HG02885 (cell line): ENCODE measurements at regions not wholly inside any gene's neighbourhood (a gene's known extent, or its start where the extent isn't known, plus 50 kb on each side); places are given as distances from the start of the nearest gene placed in this dataset.
"Not testable (repeated sequence)": the region's sequence is repeated elsewhere in the genome, so short reads cannot be mapped to it uniquely, and the experiment has no call there.

Experiments
- ATAC-seq: cut with Tn5 transposase; IDR thresholded peaks from one replicate; pipeline ENCODE4 v1.9.1; 2021; ENCODE audit warnings: mild to moderate bottlenecking; ENCODE audit not compliant: unreplicated experiment, poor library complexity

DNA sequence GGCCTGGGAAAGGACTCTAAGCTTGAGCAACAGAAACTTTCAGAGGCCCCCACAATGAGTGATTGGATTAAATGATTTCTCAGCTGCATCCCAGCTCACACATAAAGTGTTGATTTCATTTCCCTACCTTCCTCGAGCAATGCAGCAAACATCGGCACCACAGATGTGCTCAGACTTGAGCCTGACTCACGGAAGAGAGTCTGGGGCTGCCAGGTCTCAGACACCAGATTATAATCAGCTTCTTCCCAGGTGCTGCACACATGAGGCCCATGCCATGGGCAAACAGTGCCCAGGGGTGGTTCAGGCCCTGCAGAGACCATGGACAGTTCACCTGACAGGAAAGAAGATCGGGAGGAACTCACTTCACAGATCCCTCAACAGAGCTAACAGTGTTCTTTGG, 226.6 kb upstream of the TENM4 start:
- ATAC-seq: no peak

GRCh38 chr11:79663017-79663416, 222.2 kb upstream of the TENM4 start:
- no peak for ATAC-seq

GRCh38 chr11:79661373-79661772, 220.5 kb upstream of the TENM4 start:
- ATAC-seq: no peak

GRCh38 chr11:79648766-79649520, 208.1 kb upstream of the TENM4 start:
- no peak for ATAC-seq

- no peak for ATAC-seq
These were observed 196.4 kb upstream of the TENM4 start for GRCh38 chr11:79637219-79637618.

DNA sequence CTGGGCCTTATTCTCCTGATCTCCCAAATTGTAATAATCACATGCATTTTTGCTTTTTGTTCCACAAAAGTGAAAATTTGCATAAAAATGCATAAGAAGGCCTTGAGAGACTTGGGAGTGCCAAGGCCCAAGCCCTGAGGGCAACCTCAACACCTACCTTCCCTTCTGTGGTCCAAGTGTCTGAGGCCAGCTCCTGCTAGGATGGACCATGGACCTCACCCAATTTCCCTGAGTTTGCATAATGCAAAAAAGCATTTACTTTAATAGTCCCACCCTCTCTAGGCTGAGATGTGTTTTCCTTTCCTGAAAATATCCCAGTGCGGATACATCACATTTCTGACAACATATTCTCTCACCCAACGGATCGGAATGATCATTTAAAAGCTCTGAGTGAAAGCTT, 194.1 kb upstream of the TENM4 start:
- no peak for ATAC-seq

DNA sequence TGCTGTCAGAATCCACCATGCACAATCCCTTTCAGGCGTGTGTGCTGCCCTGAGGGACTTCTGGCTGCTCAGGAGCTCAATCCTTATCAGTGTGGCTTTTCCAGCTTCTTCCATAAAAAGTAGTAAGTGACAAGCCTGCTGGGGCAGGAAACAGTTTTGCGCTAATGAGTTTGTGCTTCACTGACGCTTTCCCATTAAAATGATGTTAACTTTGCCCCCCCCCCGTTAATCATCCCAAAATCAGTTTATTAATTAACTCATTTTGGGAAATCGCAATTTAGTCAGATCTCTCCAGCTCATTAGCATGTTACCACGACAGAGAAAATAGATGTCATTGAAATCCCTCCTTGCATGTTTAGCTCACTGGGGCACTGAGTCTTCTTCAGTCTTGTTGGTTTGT, 186.5 kb upstream of the TENM4 start:
- ATAC-seq: no peak

- ATAC-seq: no peak
These were observed 185.6 kb upstream of the TENM4 start for GRCh38 chr11:79626135-79627075.

DNA sequence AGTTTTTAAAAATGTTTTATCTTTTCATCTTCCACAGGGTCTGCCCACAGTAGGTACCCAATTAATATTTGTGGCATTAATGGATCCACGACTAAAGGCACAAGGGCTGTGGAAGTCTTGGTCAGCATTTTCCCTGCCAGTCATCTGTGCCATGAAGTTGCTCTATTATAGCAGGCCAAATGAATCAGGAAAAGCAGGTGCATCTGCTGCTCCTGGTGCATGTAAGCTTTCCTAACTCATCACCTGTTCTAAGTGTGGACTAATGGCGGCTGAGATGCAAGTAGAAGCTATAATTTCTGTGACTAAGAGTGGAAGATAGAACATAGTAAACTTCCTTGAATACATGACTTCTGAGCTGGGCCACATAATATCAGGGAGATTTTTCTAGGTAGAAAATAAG, 182.5 kb upstream of the TENM4 start:
- no peak for ATAC-seq

GRCh38 chr11:79617561-79617960, 176.7 kb upstream of the TENM4 start:
- ATAC-seq: no peak

DNA sequence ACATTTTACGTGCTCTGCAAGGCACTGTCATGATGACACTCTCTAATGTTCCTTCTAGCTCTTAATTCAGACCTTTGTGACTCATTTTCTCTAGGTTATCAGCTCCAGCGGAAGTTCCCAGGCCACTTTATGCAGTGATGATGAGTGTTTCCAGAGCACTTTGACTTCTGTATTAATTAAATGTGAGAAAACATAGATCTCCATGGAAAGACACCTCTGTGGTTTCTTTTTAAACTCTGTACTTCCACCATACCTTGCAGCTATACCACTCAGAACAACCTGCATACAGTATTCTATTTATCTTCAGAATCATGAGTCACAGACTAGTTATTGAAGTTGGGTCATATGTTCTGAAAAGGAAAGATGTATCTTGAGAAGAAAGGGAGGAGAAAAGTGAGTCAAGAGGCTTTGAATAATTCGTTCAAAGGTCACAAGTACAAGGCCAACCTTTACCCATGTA, 175.6 kb upstream of the TENM4 start:
- ATAC-seq: no peak

- ATAC-seq: no peak
These were observed 174.6 kb upstream of the TENM4 start for GRCh38 chr11:79615425-79615824.

- no peak for ATAC-seq
These were observed 169.8 kb upstream of the TENM4 start for GRCh38 chr11:79610678-79611077.

DNA sequence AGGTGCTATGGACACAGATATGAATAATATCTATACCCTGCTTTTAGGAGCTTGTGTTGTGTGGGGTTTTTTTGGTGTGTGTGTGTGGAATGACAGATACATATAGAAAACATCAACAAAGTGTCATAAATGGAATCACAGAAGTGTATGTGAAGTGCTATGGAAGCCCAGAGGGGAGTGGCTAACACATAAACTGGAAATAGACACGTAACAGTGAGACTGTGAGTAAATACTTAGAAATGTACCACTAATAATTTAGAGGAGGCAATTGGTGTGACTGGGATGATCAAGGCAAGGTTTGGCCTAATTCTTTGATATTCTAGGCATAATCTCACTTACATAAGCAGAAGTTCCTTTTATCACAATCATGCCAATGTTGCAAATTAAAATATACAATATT, 169.3 kb upstream of the TENM4 start:
- ATAC-seq: no peak

GRCh38 chr11:79609511-79609910, 168.7 kb upstream of the TENM4 start:
- ATAC-seq: no peak

- not testable (repeated sequence) for ATAC-seq
These were observed 165.6 kb upstream of the TENM4 start for GRCh38 chr11:79606461-79606860.

GRCh38 chr11:79600711-79601110, 159.9 kb upstream of the TENM4 start:
- ATAC-seq: no peak

GRCh38 chr11:79594834-79595233, 154.0 kb upstream of the TENM4 start:
- no peak for ATAC-seq

DNA sequence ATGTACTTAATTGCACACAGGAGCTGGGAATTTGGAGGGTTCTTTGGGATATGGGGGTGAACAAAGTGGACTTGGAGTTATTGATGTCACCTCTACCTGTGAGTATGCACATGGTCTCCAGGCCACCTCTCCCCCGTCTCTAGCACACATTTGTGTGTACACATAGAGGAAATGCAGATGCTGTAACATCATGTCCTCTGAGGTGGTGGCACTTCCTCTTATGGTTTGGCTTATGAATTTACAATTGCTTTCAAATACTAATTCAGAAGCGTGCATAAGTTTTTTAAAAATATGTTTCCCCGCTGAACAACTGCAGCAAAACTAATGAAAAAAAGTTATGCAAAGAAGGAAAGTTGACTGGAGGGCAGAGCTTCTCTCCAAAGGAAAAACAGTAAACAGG, 152.0 kb upstream of the TENM4 start:
- no peak for ATAC-seq

GRCh38 chr11:79592406-79592805, 151.6 kb upstream of the TENM4 start:
- ATAC-seq: no peak

GRCh38 chr11:79582434-79582833, 141.6 kb upstream of the TENM4 start:
- ATAC-seq: no peak
